ENCODE measurements at regions not wholly inside any gene's neighbourhood (a gene's known extent, or its start where the extent isn't known, plus 50 kb on each side); places are given as distances from the start of the nearest gene placed in this dataset.

GRCh38 chr14:35991356-35991755 lies 165.2 kb downstream of the BRMS1L start:
- TF ChIP-seq POLR2AphosphoS5 (IDR thresholded peaks at IDR 0.05) = no peak
- no peak for TF ChIP-seq CTCF (IDR thresholded peaks at IDR 0.05)
